ENCODE measurements at regions not wholly inside any gene's neighbourhood (a gene's known extent, or its start where the extent isn't known, plus 50 kb on each side); places are given as distances from the start of the nearest gene placed in this dataset.
"Not testable (repeated sequence)": the region's sequence is repeated elsewhere in the genome, so short reads cannot be mapped to it uniquely, and the experiment has no call there.

- no peak overlapping the region for H3K27ac ChIP-seq (ENCODE audit: low read depth, low read length)
- no peak overlapping the region for H2AFZ ChIP-seq (ENCODE audit: low read depth, low read length, severe bottlenecking)
- H3K4me3 ChIP-seq (ENCODE audit: insufficient read depth, low read length, poor library complexity, severe bottlenecking): no peak overlapping the region
- H3K79me2 ChIP-seq (ENCODE audit: insufficient read depth, low read length): no peaks in the 10 kb centered on the region
- H3K9ac ChIP-seq (ENCODE audit: low read length): no peak overlapping the region
- H4K20me1 ChIP-seq (ENCODE audit: low read depth, low read length): no peaks in the 10 kb centered on the region
- H3K4me2 ChIP-seq (ENCODE audit: low read depth, low read length, poor library complexity, severe bottlenecking): no peak overlapping the region
- H3K36me3 ChIP-seq (ENCODE audit: low read length): no peaks in the 10 kb centered on the region
- no peaks in the 10 kb centered on the region for H3K9me2 ChIP-seq (replicated peaks; ENCODE audit: insufficient read depth, low read length)
- no peaks in the 10 kb centered on the region for H3K27me3 ChIP-seq (ENCODE audit: low read length)
- no peaks in the 10 kb centered on the region for H3F3A ChIP-seq (ENCODE audit: insufficient read depth)
- H3K9me3 ChIP-seq (ENCODE audit: insufficient read depth, low read length): no peaks in the 10 kb centered on the region
- TF ChIP-seq CTCF (IDR thresholded peaks at IDR 0.05; ENCODE audit: insufficient read depth, low read length, poor library complexity, severe bottlenecking) (no peak), EZH2phosphoT487 (conservative IDR thresholded peaks at IDR 0.05; ENCODE audit: low read length) (no peak)
These were observed 324.2 kb downstream of the SEC16B start for GRCh38 chr1:177645491-177646190.

GRCh38 chr1:177640687-177641086, 329.2 kb downstream of the SEC16B start:
- TF ChIP-seq EZH2phosphoT487 (conservative IDR thresholded peaks at IDR 0.05; ENCODE audit: low read length) (no peak), CTCF (IDR thresholded peaks at IDR 0.05; ENCODE audit: insufficient read depth, low read length, poor library complexity, severe bottlenecking) (no peak)
- H3K4me3 ChIP-seq (ENCODE audit: insufficient read depth, low read length, poor library complexity, severe bottlenecking): no peak overlapping the region
- H3K9ac ChIP-seq (ENCODE audit: low read length): no peak overlapping the region
- H3F3A ChIP-seq (ENCODE audit: insufficient read depth): no peaks in the 10 kb centered on the region
- no peaks in the 10 kb centered on the region for H4K20me1 ChIP-seq (ENCODE audit: low read depth, low read length)
- no peak overlapping the region for H3K27ac ChIP-seq (ENCODE audit: low read depth, low read length)
- no peaks in the 10 kb centered on the region for H3K9me3 ChIP-seq (ENCODE audit: insufficient read depth, low read length)
- H3K9me2 ChIP-seq (replicated peaks; ENCODE audit: insufficient read depth, low read length): no peaks in the 10 kb centered on the region
- no peaks in the 10 kb centered on the region for H3K36me3 ChIP-seq (ENCODE audit: low read length)
- H3K4me2 ChIP-seq (ENCODE audit: low read depth, low read length, poor library complexity, severe bottlenecking): no peak overlapping the region
- no peaks in the 10 kb centered on the region for H3K79me2 ChIP-seq (ENCODE audit: insufficient read depth, low read length)
- no peak overlapping the region for H2AFZ ChIP-seq (ENCODE audit: low read depth, low read length, severe bottlenecking)
- no peaks in the 10 kb centered on the region for H3K27me3 ChIP-seq (ENCODE audit: low read length)

- not testable (repeated sequence) for H3K4me2 ChIP-seq (ENCODE audit: low read depth, low read length, poor library complexity, severe bottlenecking); H3K4me3 ChIP-seq (ENCODE audit: insufficient read depth, low read length, poor library complexity, severe bottlenecking); H3K9me2 ChIP-seq (replicated peaks; ENCODE audit: insufficient read depth, low read length); H3K79me2 ChIP-seq (ENCODE audit: insufficient read depth, low read length); H3K36me3 ChIP-seq (ENCODE audit: low read length); H3K9ac ChIP-seq (ENCODE audit: low read length); H3K9me3 ChIP-seq (ENCODE audit: insufficient read depth, low read length); H3K27ac ChIP-seq (ENCODE audit: low read depth, low read length); H3K27me3 ChIP-seq (ENCODE audit: low read length); H2AFZ ChIP-seq (ENCODE audit: low read depth, low read length, severe bottlenecking); H3F3A ChIP-seq (ENCODE audit: insufficient read depth); H4K20me1 ChIP-seq (ENCODE audit: low read depth, low read length)
These were observed 335.7 kb downstream of the SEC16B start for GRCh38 chr1:177634151-177634550.

GRCh38 chr1:177632923-177633615, 336.8 kb downstream of the SEC16B start:
- Histone ChIP-seq H3K27ac (ENCODE audit: low read depth, low read length) (no peak overlapping the region), H3K9me2 (replicated peaks; ENCODE audit: insufficient read depth, low read length) (no peaks in the 10 kb centered on the region), H3K79me2 (ENCODE audit: insufficient read depth, low read length) (no peaks in the 10 kb centered on the region), H3K36me3 (ENCODE audit: low read length) (no peaks in the 10 kb centered on the region), H3K4me2 (ENCODE audit: low read depth, low read length, poor library complexity, severe bottlenecking) (no peak overlapping the region), H3K9ac (ENCODE audit: low read length) (no peak overlapping the region), H3K27me3 (ENCODE audit: low read length) (no peaks in the 10 kb centered on the region), H3F3A (ENCODE audit: insufficient read depth) (no peaks in the 10 kb centered on the region), H3K9me3 (ENCODE audit: insufficient read depth, low read length) (no peaks in the 10 kb centered on the region), H2AFZ (ENCODE audit: low read depth, low read length, severe bottlenecking) (no peak overlapping the region), H3K4me3 (ENCODE audit: insufficient read depth, low read length, poor library complexity, severe bottlenecking) (no peak overlapping the region), H4K20me1 (ENCODE audit: low read depth, low read length) (no peaks in the 10 kb centered on the region)
- no peak for TF ChIP-seq EZH2phosphoT487 (conservative IDR thresholded peaks at IDR 0.05; ENCODE audit: low read length)

Data from SU-DHL-6 (cell line).